Mesenchymal stem cell (in vitro differentiated cells and primary cell): ENCODE measurements at regions not wholly inside any gene's neighbourhood (a gene's known extent, or its start where the extent isn't known, plus 50 kb on each side); places are given as distances from the start of the nearest gene placed in this dataset.

Source experiments
- DNase-seq: peaks from one replicate; pipeline ENCODE4 v3.0.0-alpha.2; 2013
- H2AFZ ChIP-seq: one replicate; pipeline ENCODE4 v1.6.1; 2013; ENCODE audit warnings: low read depth, mild to moderate bottlenecking, control low read depth, inconsistent platforms, low read length, moderate library complexity
- H2AK5ac ChIP-seq: 2 replicates; pipeline ENCODE4 v1.6.1; 2013; ENCODE audit warnings: low read length, moderate library complexity, mild to moderate bottlenecking, inconsistent platforms; ENCODE audit not compliant: severe bottlenecking
- H2BK120ac ChIP-seq: one replicate; pipeline ENCODE4 v1.6.1; 2013; ENCODE audit warnings: low read depth, mild to moderate bottlenecking, inconsistent platforms, low read length, moderate library complexity
- H2BK12ac ChIP-seq, 2 experiments: one replicate each; pipeline ENCODE4 v1.6.1; 2013; ENCODE audit warnings: inconsistent platforms in 2 of 2, low read length in 2 of 2, mild to moderate bottlenecking in 2 of 2, moderate library complexity in 2 of 2, control low read depth in 1 of 2
- H2BK15ac ChIP-seq: one replicate; pipeline ENCODE4 v1.6.1; 2013; ENCODE audit warnings: mild to moderate bottlenecking, low read depth, inconsistent platforms; ENCODE audit not compliant: poor library complexity, severe bottlenecking
- H2BK5ac ChIP-seq: 2 replicates; pipeline ENCODE4 v1.6.1; 2013; ENCODE audit warnings: low read depth, mild to moderate bottlenecking, low read length, control low read depth, inconsistent platforms; ENCODE audit not compliant: poor library complexity, severe bottlenecking
- H3K14ac ChIP-seq, 2 experiments: one replicate each; pipeline ENCODE4 v1.6.1; 2013; ENCODE audit warnings: inconsistent platforms in 2 of 2, low read length in 2 of 2, control low read depth in 1 of 2, mild to moderate bottlenecking in 1 of 2, moderate library complexity in 1 of 2
- H3K18ac ChIP-seq, 2 experiments: one replicate each; pipeline ENCODE4 v1.6.1; 2013; ENCODE audit warnings: inconsistent platforms in 2 of 2, low read length in 2 of 2, control low read depth in 1 of 2, low read depth in 1 of 2, mild to moderate bottlenecking in 1 of 2
- H3K23ac ChIP-seq, 2 experiments: one replicate each; pipeline ENCODE4 v1.6.1; 2013; ENCODE audit warnings: inconsistent platforms in 2 of 2, low read length in 2 of 2, mild to moderate bottlenecking in 2 of 2, moderate library complexity in 2 of 2, control low read depth in 1 of 2
- H3K27ac ChIP-seq: 2 replicates; pipeline ENCODE4 v1.5.1; 2013; ENCODE audit warnings: mild to moderate bottlenecking, moderate library complexity, low read length, control low read depth, inconsistent platforms; ENCODE audit not compliant: poor library complexity, severe bottlenecking
- H3K27me3 ChIP-seq, 2 experiments: 2 replicates each; pipeline versions ENCODE4 v1.6.1 to v1.7.0; 2013; ENCODE audit warnings: low read length in 2 of 2, mild to moderate bottlenecking in 2 of 2, moderate library complexity in 2 of 2, control low read depth in 1 of 2, inconsistent platforms in 1 of 2; ENCODE audit not compliant: control insufficient read depth in 1 of 2, insufficient read depth in 1 of 2
- H3K36me3 ChIP-seq, 2 experiments: 2 replicates each; pipeline versions ENCODE4 v1.6.1 to v1.7.0; 2013; ENCODE audit warnings: low read length in 2 of 2, control low read depth in 1 of 2, inconsistent platforms in 1 of 2, low read depth in 1 of 2, mild to moderate bottlenecking in 1 of 2; ENCODE audit not compliant: insufficient read depth in 2 of 2, control insufficient read depth in 1 of 2
- H3K4ac ChIP-seq, 2 experiments: one replicate each; pipeline ENCODE4 v1.6.1; 2013; ENCODE audit warnings: inconsistent platforms in 2 of 2, low read length in 2 of 2, mild to moderate bottlenecking in 2 of 2, moderate library complexity in 2 of 2, control low read depth in 1 of 2, low read depth in 1 of 2
- H3K4me1 ChIP-seq: 2 replicates; pipeline ENCODE4 v1.6.1; 2013; ENCODE audit warnings: low read depth, low read length, control low read depth; ENCODE audit not compliant: control insufficient read depth, insufficient read depth
- H3K4me2 ChIP-seq: 2 replicates; pipeline ENCODE4 v1.6.1; 2013; ENCODE audit warnings: low read length, mild to moderate bottlenecking, inconsistent platforms; ENCODE audit not compliant: poor library complexity, severe bottlenecking
- H3K4me3 ChIP-seq, 2 experiments: 2 replicates each; pipeline versions ENCODE4 v1.5.1 to v1.7.0; 2013; ENCODE audit warnings: low read length in 2 of 2, mild to moderate bottlenecking in 2 of 2, control low read depth in 1 of 2, low read depth in 1 of 2; ENCODE audit not compliant: insufficient read depth in 1 of 2
- H3K79me1 ChIP-seq: replicated peaks from 2 replicates; pipeline ENCODE4 v1.6.1; 2013; ENCODE audit warnings: mild to moderate bottlenecking, control low read depth, low read length, inconsistent platforms; ENCODE audit not compliant: poor library complexity, severe bottlenecking
- H3K9ac ChIP-seq: 2 replicates; pipeline ENCODE4 v1.7.0; 2013; ENCODE audit warnings: mild to moderate bottlenecking, low read length, moderate library complexity
- H3K9me3 ChIP-seq: 2 replicates; pipeline ENCODE4 v1.7.0; 2013; ENCODE audit warnings: mild to moderate bottlenecking, low read length; ENCODE audit not compliant: control insufficient read depth
- H4K8ac ChIP-seq: one replicate; pipeline ENCODE4 v1.6.1; 2013; ENCODE audit warnings: inconsistent platforms, mild to moderate bottlenecking, low read length, moderate library complexity
- H4K91ac ChIP-seq: one replicate; pipeline ENCODE4 v1.6.1; 2013; ENCODE audit warnings: mild to moderate bottlenecking, low read length, inconsistent platforms
- WGBS: methylation state at CpG from one replicate; pipeline ENCODE4 v1.1.7; 2013; ENCODE audit warnings: mixed read lengths; 5-methylcytosine and 5-hydroxymethylcytosine counted together

GRCh38 chr12:85714425-85714824, 121.8 kb downstream of the RASSF9 start:
- no peak for DNase-seq
- Histone ChIP-seq H2BK120ac (no peak overlapping the region), H4K8ac (no peak overlapping the region), H3K18ac (no peak overlapping the region), H3K27me3 (no peaks in the 10 kb centered on the region), H2AFZ (no peak overlapping the region), H3K4me2 (no peak overlapping the region), H2AK5ac (no peak overlapping the region), H3K4me3 (no peak overlapping the region), H4K91ac (no peak overlapping the region), H2BK12ac (no peak overlapping the region), H3K9ac (no peak overlapping the region), H3K4ac (no peak overlapping the region), H3K14ac (no peak overlapping the region), H2BK5ac (no peak overlapping the region), H3K27ac (no peak overlapping the region), H3K4me1 (no peaks in the 10 kb centered on the region), H3K36me3 (no peaks in the 10 kb centered on the region), H3K9me3 (peaks cover 4% of the 10 kb centered on the region), H3K23ac (no peak overlapping the region), H3K79me1 (no peaks in the 10 kb centered on the region), H2BK15ac (no peak overlapping the region)
- WGBS, result 100% methylated on average over 1 of the region's 1 CpG

GRCh38 chr12:85720308-85721033, 115.7 kb downstream of the RASSF9 start:
- no peak overlapping the region for H3K23ac ChIP-seq
- H3K4me2 ChIP-seq, result no peak overlapping the region
- no peaks in the 10 kb centered on the region for H3K4me1 ChIP-seq
- no peaks in the 10 kb centered on the region for H3K27me3 ChIP-seq
- no peak overlapping the region for H4K91ac ChIP-seq
- no peak overlapping the region for H3K14ac ChIP-seq
- H3K18ac ChIP-seq, result no peak overlapping the region
- H3K9me3 ChIP-seq, result peaks cover 4% of the 10 kb centered on the region
- no peak overlapping the region for H2BK12ac ChIP-seq
- H3K27ac ChIP-seq, result no peak overlapping the region
- H2BK15ac ChIP-seq, result no peak overlapping the region
- H3K79me1 ChIP-seq, result no peaks in the 10 kb centered on the region
- no peak overlapping the region for H2AK5ac ChIP-seq
- no peaks in the 10 kb centered on the region for H3K36me3 ChIP-seq
- H4K8ac ChIP-seq, result no peak overlapping the region
- no peak overlapping the region for H3K9ac ChIP-seq
- H3K4me3 ChIP-seq, result no peak overlapping the region
- no peak overlapping the region for H2BK120ac ChIP-seq
- no CpG with 5 or more reads among the region's 1 CpG for WGBS
- H2BK5ac ChIP-seq, result no peak overlapping the region
- no peak overlapping the region for H2AFZ ChIP-seq
- DNase-seq, result no peak
- H3K4ac ChIP-seq, result no peak overlapping the region

DNA sequence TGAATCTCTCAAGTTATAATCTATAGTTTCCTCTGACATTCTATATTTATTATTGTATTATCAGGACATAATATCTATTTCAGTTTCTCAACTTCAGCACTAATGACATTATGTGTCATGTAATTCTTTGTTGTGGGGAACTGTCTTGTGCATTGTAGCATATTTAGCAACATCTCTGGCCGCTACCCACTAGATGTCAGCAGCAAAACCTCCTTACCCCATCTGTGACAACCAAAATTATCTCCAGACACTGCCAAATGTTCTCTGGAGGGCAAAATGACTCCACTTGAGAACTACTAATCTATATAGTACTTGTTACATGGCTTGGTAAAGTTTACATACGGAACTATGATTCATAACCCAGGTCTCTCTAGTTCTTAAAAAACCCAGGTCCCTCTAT, 110.2 kb downstream of the RASSF9 start:
- Histone ChIP-seq H2AK5ac (no peak overlapping the region), H2BK15ac (no peak overlapping the region), H2BK120ac (no peak overlapping the region), H3K9me3 (no peaks in the 10 kb centered on the region), H2BK12ac (no peak overlapping the region), H3K4me3 (no peak overlapping the region), H3K36me3 (no peaks in the 10 kb centered on the region), H3K18ac (no peak overlapping the region), H3K4ac (no peak overlapping the region), H3K14ac (no peak overlapping the region), H3K4me1 (no peaks in the 10 kb centered on the region), H3K27ac (no peak overlapping the region), H3K9ac (no peak overlapping the region), H4K8ac (no peak overlapping the region), H4K91ac (no peak overlapping the region), H3K27me3 (no peaks in the 10 kb centered on the region), H3K4me2 (no peak overlapping the region), H2AFZ (no peak overlapping the region), H3K23ac (no peak overlapping the region), H2BK5ac (no peak overlapping the region), H3K79me1 (no peaks in the 10 kb centered on the region)
- no CpG with 5 or more reads among the region's 2 CpGs for WGBS
- DNase-seq, result no peak

DNA sequence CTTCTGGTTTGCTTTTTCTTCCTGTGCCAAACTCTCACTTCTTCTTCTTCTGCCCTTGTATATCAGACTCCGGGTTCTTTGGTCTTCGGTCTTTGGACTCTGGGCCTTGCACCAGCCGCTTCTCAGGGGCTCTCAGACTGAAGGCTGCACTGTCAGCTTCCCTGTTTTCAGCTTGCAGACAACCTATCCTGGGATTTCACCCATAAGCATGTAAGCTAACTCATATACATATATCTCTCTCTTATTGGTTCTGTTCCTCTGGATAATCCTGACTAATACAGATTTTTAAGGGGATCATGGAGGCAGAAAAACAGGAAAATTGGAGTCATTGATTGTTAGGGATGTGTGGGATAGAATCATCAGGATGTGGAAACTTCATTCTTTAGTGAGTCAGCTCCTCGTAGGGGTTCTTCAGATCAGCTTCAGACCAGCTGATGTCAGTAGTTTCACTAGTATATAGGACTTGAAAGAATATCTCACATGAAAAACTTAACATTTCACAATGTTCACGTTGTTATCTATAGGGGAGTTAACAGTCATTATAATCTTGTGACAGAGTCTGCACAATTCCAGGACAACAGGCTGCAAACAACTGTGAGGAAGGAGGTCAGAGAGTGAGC, 102.9 kb downstream of the RASSF9 start:
- peaks cover 3% of the 10 kb centered on the region for H3K9me3 ChIP-seq
- no peaks in the 10 kb centered on the region for H3K79me1 ChIP-seq
- H3K27me3 ChIP-seq, result no peaks in the 10 kb centered on the region
- no peak overlapping the region for H3K14ac ChIP-seq
- H4K91ac ChIP-seq, result no peak overlapping the region
- H3K27ac ChIP-seq, result no peak overlapping the region
- no peaks in the 10 kb centered on the region for H3K4me1 ChIP-seq
- no peak overlapping the region for H2AK5ac ChIP-seq
- H3K4me2 ChIP-seq, result no peak overlapping the region
- H2AFZ ChIP-seq, result no peak overlapping the region
- H3K36me3 ChIP-seq, result no peaks in the 10 kb centered on the region
- H4K8ac ChIP-seq, result no peak overlapping the region
- no peak overlapping the region for H2BK5ac ChIP-seq
- no peak overlapping the region for H3K23ac ChIP-seq
- peak overlapping the region; percentile 41 for H3K9ac ChIP-seq
- no peak overlapping the region for H3K18ac ChIP-seq
- no peak overlapping the region for H3K4ac ChIP-seq
- no peak overlapping the region for H2BK15ac ChIP-seq
- peak overlapping the region in 1 of 2 experiments; percentile 7 for H3K4me3 ChIP-seq
- H2BK120ac ChIP-seq, result no peak overlapping the region
- peak; percentile 20 for DNase-seq
- no peak overlapping the region for H2BK12ac ChIP-seq
- WGBS, result 83% methylated on average over 4 of the region's 5 CpGs
